ENCODE measurements at regions not wholly inside any gene's neighbourhood (a gene's known extent, or its start where the extent isn't known, plus 50 kb on each side); places are given as distances from the start of the nearest gene placed in this dataset.
A peak's percentile ranks its signal among the peaks of the same experiment; 100 is the strongest.

GRCh38 chr12:47017901-47018475 lies 61.4 kb upstream of the PCED1B start:
- Mint-ChIP-seq H3K9me3 (no peaks in the 10 kb centered on the region), H3K27me3 (ENCODE audit: low read depth, poor library complexity) (no peaks in the 10 kb centered on the region), H3K36me3 (ENCODE audit: low read depth) (no peaks in the 10 kb centered on the region), H3K4me1 (no peaks in the 10 kb centered on the region), H3K4me3 (no peak overlapping the region), H3K27ac (no peak overlapping the region)
- DNase-seq = no peak
- no peak for TF ChIP-seq CTCF (IDR thresholded peaks at IDR 0.05)

- H3K9me3 Mint-ChIP-seq = no peaks in the 10 kb centered on the region
- no peaks in the 10 kb centered on the region for H3K36me3 Mint-ChIP-seq (ENCODE audit: low read depth)
- no peak overlapping the region for H3K4me3 Mint-ChIP-seq
- no peak overlapping the region for H3K27ac Mint-ChIP-seq
- no peak for TF ChIP-seq CTCF (IDR thresholded peaks at IDR 0.05)
- no peak for DNase-seq
- no peaks in the 10 kb centered on the region for H3K27me3 Mint-ChIP-seq (ENCODE audit: low read depth, poor library complexity)
- no peaks in the 10 kb centered on the region for H3K4me1 Mint-ChIP-seq
Observed at GRCh38 chr12:47020211-47020821, 59.1 kb upstream of the PCED1B start.

GRCh38 chr12:47021298-47021697 lies 58.1 kb upstream of the PCED1B start:
- Mint-ChIP-seq H3K27me3 (ENCODE audit: low read depth, poor library complexity) (no peaks in the 10 kb centered on the region), H3K4me3 (no peak overlapping the region), H3K4me1 (no peaks in the 10 kb centered on the region), H3K9me3 (no peaks in the 10 kb centered on the region), H3K36me3 (ENCODE audit: low read depth) (no peaks in the 10 kb centered on the region), H3K27ac (no peak overlapping the region)
- TF ChIP-seq CTCF (IDR thresholded peaks at IDR 0.05) = peak; percentile 64
- peak; percentile 20 for DNase-seq

- no peak overlapping the region for H3K27ac Mint-ChIP-seq
- H3K9me3 Mint-ChIP-seq = no peaks in the 10 kb centered on the region
- no peak for DNase-seq
- H3K4me1 Mint-ChIP-seq = no peaks in the 10 kb centered on the region
- H3K27me3 Mint-ChIP-seq (ENCODE audit: low read depth, poor library complexity) = no peaks in the 10 kb centered on the region
- H3K4me3 Mint-ChIP-seq = no peak overlapping the region
- no peak for TF ChIP-seq CTCF (IDR thresholded peaks at IDR 0.05)
- H3K36me3 Mint-ChIP-seq (ENCODE audit: low read depth) = no peaks in the 10 kb centered on the region
Observed at GRCh38 chr12:47022296-47022695, 57.1 kb upstream of the PCED1B start.

- no peaks in the 10 kb centered on the region for H3K27me3 Mint-ChIP-seq (ENCODE audit: low read depth, poor library complexity)
- no peaks in the 10 kb centered on the region for H3K9me3 Mint-ChIP-seq
- H3K4me1 Mint-ChIP-seq = no peaks in the 10 kb centered on the region
- TF ChIP-seq CTCF (IDR thresholded peaks at IDR 0.05) = no peak
- no peak overlapping the region for H3K27ac Mint-ChIP-seq
- no peak for DNase-seq
- H3K36me3 Mint-ChIP-seq (ENCODE audit: low read depth) = no peaks in the 10 kb centered on the region
- no peak overlapping the region for H3K4me3 Mint-ChIP-seq
Observed at GRCh38 chr12:47023311-47023710, 56.1 kb upstream of the PCED1B start.

GRCh38 chr12:47023953-47024352 lies 55.5 kb upstream of the PCED1B start:
- DNase-seq = no peak
- Mint-ChIP-seq H3K27ac (no peak overlapping the region), H3K27me3 (ENCODE audit: low read depth, poor library complexity) (no peaks in the 10 kb centered on the region), H3K9me3 (no peaks in the 10 kb centered on the region), H3K4me3 (no peak overlapping the region), H3K4me1 (no peaks in the 10 kb centered on the region), H3K36me3 (ENCODE audit: low read depth) (no peaks in the 10 kb centered on the region)
- no peak for TF ChIP-seq CTCF (IDR thresholded peaks at IDR 0.05)
